CD4-positive, alpha-beta T cell treated with Interleukin-6 for 4 hours (primary cell): ENCODE measurements at regions not wholly inside any gene's neighbourhood (a gene's known extent, or its start where the extent isn't known, plus 50 kb on each side); places are given as distances from the start of the nearest gene placed in this dataset.

ENCODE experiments used
- DNase-seq: peaks from one replicate; pipeline ENCODE4 v3.0.0-alpha.2; 2020; ENCODE audit warnings: mixed read lengths

GRCh38 chr20:22403632-22404361 is 180.6 kb downstream of the FOXA2 start:
- DNase-seq, result no peak

- DNase-seq, result no peak
These were observed 181.2 kb downstream of the FOXA2 start for GRCh38 chr20:22403022-22403631.

GRCh38 chr20:22402550-22402949 is 181.8 kb downstream of the FOXA2 start:
- no peak for DNase-seq

DNA sequence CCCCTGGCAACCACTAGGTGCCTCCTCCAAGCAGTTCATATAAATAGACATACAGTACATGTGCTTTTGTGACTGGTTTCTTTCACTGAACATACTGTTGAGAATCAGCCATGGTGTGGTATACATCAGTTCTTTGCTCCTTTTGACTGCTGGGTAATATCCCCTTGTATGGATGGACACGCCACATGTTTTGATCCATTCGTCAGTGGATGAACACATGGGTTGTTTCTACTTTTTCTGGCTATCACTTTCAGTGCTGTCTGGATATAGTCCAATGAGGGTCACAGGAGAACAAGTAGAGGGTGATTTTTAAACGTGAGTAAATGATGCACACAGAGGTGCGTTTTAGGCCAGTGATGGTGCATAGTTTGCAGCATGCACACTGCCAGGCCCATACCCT is 183.9 kb downstream of the FOXA2 start:
- no peak for DNase-seq

DNA sequence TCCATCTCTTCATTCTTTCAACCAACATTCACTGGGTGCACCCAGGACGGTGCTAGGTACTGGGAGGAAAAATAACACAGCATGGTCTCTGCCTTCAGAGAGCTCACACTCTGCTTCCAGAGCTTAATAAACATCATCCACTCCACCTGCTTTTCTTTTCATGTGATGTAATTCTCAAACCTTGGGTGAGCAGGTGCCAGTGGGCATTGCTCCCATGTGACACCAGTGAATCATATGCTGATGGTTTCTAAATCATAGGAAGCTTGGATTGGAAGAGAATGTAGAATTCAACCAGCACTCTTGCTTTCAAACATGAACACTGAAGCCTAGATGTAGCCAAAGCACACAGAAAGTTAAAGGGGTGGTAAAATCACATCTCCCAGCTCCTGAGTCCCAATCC is 189.8 kb downstream of the FOXA2 start:
- DNase-seq, result no peak

- DNase-seq, result no peak
These were observed 193.8 kb downstream of the FOXA2 start for GRCh38 chr20:22390543-22390903.

DNA sequence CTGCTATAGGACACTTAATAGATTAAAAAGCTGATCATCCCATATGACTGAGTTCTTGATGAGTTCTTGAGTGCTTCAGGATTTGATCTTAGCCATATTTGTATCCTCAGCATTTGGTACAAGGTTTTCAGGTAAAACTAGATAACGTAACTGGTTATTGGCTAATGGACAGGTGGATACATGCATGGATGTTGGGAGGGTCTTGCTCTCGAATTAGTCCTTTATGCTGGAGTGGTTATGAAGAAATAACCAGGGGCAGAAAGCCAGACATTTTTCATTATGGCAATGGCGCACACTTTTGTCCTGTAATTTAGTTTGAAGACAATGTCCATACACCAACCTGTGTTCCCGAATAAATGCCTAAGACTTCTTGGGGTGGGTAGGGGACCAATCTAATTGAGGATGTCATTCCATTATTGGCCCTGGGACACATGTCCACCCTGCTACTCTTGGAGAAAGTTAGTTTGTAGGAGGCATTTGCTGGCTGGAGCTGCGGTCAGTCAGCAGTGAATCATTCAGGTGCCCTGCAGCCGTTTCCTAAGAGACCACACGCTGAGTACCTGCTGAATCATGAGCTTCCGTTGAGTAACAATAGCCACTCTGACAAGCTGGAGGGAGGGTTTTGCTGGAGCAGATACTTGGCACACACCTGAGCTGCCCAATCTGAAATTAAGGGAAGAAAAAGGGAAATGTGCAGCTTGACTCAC is 194.4 kb downstream of the FOXA2 start:
- no peak for DNase-seq

GRCh38 chr20:22387452-22387851 is 196.9 kb downstream of the FOXA2 start:
- DNase-seq, result no peak

- DNase-seq, result no peak
These were observed 198.1 kb downstream of the FOXA2 start for GRCh38 chr20:22386306-22386623.

- DNase-seq, result no peak
These were observed 198.6 kb downstream of the FOXA2 start for GRCh38 chr20:22385602-22386305.

GRCh38 chr20:22384978-22385377 is 199.4 kb downstream of the FOXA2 start:
- DNase-seq, result no peak

DNA sequence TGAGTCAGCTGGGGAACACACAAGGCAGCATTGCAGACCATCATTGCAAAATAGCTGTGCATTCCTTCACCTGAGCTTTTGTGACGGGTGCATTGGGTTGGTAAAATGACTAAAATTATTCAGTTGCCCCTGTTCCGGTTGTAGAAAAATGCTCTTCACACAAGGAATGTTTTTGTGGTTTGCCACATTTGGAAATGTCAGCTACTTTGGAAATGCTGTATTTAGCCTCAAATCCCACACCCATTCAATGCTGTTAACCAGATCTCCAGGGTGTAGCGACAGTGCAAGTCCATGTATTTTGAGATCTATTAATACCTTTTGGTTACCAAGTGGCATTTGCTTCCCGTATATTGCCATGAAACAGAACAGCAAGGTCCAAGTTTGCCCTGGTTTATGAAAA is 201.2 kb downstream of the FOXA2 start:
- DNase-seq, result no peak

- no peak for DNase-seq
These were observed 201.6 kb downstream of the FOXA2 start for GRCh38 chr20:22382742-22383141.

- no peak for DNase-seq
These were observed 202.5 kb downstream of the FOXA2 start for GRCh38 chr20:22381812-22382416.

DNA sequence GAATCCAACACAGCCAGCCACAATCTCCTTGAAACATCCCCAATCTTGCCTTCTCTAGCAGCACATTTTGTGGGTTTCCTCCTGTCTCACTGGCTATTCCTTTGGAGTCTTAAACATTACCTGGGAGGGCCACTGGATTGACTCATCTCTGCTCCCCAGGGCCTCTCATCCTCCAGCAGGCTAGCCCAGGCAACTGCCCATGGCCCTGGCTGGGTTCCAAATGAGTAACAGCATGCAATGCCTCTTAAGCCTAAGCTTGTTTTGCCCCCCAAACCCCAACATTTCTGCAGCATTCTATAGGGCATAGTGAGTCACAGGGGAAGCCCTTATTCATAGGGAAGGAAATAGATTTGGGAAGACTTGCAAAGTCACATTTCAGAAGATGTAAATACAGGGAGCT is 204.9 kb downstream of the FOXA2 start:
- no peak for DNase-seq

GRCh38 chr20:22374678-22375590 is 209.4 kb downstream of the FOXA2 start:
- DNase-seq, result no peak

DNA sequence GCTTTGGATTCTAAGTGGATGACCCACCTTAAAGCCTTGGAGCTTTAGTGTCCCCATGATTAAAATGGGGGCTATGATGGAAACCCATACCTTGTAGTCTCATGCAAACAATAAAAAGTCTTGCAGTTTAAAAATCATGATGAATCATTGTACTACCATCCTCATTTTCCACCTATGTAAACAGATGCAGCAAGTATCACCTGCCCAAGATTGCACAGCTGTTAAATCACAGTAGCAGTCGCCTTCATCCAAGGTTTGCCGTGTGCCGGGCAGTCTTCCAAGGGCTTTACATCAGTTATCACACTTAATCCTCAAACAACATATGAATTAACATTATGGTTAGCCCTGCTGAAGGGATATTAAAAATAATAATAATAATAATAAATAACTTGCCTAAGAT is 210.3 kb downstream of the FOXA2 start:
- no peak for DNase-seq

DNA sequence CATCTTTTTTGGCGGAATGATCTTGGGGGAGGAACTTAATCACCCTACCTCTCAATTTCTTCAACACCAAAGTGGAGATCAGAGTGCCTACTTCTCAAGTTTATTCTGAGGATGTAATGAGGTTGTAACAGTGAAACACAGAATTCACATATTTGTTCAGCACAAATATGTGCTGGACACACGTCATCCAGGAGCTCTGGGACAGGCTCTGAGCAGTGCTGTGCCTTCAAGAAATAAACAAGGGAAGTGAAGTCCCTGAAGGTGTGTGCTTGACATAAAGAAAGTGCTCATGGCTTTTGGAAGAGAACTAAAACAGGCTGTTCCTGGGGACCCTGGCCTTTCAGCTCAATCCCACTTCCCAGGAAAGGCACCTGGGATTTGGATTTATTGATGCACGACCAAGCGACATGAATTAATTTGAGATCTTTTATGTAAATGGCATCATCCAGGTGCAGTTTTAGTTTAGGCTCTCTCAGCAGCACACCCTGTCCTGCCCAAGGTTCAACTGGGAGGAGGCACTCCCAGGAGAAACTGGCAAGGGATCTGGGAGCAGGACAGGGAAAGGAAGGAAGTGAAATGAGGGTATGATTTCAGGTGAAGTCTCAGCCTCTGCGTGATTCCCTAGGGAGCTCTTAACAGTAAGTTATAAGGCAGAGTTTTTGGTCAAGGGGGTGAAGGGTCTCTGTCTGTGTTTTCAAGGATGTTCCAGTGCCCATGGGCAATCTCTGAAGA is 211.0 kb downstream of the FOXA2 start:
- no peak for DNase-seq

GRCh38 chr20:22371843-22372242 is 212.5 kb downstream of the FOXA2 start:
- no peak for DNase-seq

DNA sequence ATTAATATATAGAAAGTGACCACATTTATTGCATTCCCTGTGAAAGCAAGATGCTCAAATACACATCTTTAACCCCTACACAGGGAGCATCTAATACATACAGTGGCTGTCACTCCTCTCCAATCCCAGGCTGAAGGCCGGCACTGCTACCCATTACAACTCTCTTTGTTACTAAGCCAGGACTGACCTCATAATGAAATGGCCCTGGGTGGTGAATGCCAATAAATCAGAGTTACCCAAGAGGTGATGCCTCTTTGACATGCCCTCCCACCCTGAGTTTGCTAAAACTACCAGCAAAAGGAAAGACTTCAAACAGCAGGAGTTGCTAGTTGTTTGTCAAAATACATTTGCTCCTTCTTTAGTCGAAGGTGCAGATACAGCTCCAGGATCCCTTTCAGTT is 214.2 kb downstream of the FOXA2 start:
- no peak for DNase-seq

DNA sequence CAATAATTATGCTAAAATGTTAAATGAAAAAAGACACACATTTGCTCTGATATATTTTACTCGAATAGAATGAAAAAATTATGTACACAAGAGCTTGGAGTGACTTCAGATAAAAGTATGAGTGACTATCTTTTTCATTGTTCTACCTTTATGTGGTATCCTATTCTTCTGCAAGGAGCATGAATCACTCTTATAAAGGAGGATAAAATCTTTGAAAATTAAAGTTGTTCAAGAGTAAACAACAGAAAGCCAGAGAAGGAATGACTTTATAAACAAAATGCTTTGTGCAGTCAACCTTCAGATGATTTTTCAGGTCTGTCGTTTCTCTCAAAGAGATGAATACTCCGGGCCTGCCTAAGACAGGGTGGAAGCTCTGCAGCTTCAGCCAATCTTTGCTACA is 215.3 kb downstream of the FOXA2 start:
- DNase-seq, result no peak

DNA sequence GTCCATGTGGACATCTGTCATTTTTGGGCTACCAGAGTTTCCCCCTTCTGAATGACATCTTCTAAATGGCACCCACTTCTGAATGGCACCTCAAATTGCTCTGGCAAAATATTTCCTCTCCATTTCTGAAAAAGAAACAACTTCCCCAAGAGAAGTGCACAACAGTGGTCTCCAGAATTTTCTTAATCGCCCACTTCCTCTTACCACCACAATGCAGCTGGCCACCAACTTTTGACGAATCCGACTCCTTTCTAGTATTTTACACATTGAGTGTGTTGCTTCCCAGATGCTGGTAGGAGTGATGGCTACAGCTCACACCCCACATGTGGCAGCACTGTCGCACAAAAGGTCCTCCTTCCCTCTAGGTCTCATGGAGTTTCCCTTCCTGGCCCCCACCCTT is 216.1 kb downstream of the FOXA2 start:
- DNase-seq, result no peak
